ENCODE measurements at regions not wholly inside any gene's neighbourhood (a gene's known extent, or its start where the extent isn't known, plus 50 kb on each side); places are given as distances from the start of the nearest gene placed in this dataset.
A peak's percentile ranks its signal among the peaks of the same experiment; 100 is the strongest.

DNA sequence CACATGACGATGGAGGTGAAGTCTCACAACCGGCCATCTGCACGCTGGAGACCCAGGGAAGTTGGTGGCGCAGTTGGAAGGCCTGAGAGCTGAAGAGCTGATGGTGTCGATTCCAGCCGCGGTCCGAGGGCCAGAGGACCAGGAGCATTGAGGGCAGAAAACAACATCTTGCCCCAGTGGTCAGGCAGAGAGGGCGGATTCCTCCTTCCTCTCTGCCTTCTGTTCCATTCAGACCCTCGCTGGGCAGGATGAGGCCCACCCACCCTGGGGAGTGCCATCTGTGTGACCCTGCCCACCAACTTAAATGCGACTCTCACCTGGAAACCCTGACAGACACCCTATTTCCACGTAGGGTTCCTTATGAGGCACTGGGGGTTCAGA, 120.7 kb upstream of the PMEPA1 start:
- Histone ChIP-seq H3K36me3 (ENCODE audit: control insufficient read depth in 4 of 4, insufficient read depth in 4 of 4, low read length in 4 of 4) (no peaks in the 10 kb centered on the region), H3K27ac (ENCODE audit: low read depth in 1 of 2, low read length in 1 of 2) (no peak overlapping the region), H3K9me3 (ENCODE audit: control insufficient read depth in 4 of 4, insufficient read depth in 3 of 4, low read length in 3 of 4) (no peaks in the 10 kb centered on the region), H3K9ac (ENCODE audit: insufficient read depth in 1 of 2, low read length in 2 of 2) (no peak overlapping the region), H3K4me1 (ENCODE audit: control insufficient read depth in 5 of 5, insufficient read depth in 5 of 5, low read length in 5 of 5) (peaks cover 0 to 15% (median under 1%) of the 10 kb centered on the region in 5 donors), H3K27me3 (ENCODE audit: control insufficient read depth in 3 of 3, insufficient read depth in 3 of 3, low read length in 2 of 3) (no peaks in the 10 kb centered on the region), H3K4me3 (no peak overlapping the region)
- TF ChIP-seq, protein P1, sequence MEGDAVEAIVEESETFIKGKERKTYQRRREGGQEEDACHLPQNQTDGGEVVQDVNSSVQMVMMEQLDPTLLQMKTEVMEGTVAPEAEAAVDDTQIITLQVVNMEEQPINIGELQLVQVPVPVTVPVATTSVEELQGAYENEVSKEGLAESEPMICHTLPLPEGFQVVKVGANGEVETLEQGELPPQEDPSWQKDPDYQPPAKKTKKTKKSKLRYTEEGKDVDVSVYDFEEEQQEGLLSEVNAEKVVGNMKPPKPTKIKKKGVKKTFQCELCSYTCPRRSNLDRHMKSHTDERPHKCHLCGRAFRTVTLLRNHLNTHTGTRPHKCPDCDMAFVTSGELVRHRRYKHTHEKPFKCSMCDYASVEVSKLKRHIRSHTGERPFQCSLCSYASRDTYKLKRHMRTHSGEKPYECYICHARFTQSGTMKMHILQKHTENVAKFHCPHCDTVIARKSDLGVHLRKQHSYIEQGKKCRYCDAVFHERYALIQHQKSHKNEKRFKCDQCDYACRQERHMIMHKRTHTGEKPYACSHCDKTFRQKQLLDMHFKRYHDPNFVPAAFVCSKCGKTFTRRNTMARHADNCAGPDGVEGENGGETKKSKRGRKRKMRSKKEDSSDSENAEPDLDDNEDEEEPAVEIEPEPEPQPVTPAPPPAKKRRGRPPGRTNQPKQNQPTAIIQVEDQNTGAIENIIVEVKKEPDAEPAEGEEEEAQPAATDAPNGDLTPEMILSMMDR (IDR thresholded peaks at IDR 0.05; ENCODE audit: control extremely low read depth, extremely low read depth), result no peak
- DNase-seq, result peak in 1 of 3 donors; percentile 7
- WGBS, 2 donors, result 93% methylated on average over 12 of the region's 12 CpGs
- no peak for ATAC-seq (ENCODE audit: insufficient read depth, low FRiP score)

DNA sequence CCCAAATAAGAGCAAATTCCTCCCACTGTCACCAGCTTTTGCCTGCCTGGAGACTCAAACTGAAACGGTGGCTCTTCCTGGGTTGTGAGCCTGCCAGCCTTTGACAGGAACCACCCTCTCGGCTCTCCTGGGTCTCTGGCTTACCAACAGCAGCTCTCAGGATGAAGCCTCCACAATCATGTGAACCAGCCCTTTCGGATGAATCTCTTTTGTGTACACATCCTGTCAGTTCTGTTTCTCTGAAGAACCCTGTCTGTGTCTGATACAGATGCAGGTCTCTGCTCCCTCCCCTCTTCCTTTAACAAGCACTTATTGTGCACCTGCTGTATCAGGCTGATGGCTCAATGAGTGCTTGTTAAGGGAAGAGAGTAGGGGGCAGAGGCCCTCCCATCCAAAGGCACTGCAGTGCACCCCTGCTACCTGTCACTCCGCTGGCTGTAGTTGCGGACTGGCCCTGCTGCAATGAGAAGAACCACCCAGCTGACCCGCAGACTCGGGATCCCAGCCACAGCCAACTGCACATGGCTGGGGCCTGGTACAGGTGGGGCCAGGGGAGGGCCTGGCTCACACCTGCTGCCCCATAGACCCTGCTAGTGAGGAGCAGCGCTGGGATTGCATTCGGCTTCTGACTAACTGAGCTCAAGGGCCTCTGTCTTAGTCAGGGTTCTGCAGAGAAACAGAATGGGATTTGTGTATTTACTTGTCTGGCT, 120.1 kb upstream of the PMEPA1 start:
- no peak overlapping the region for H3K27ac ChIP-seq (ENCODE audit: low read depth in 1 of 2, low read length in 1 of 2)
- H3K9ac ChIP-seq (ENCODE audit: insufficient read depth in 1 of 2, low read length in 2 of 2), result no peak overlapping the region
- WGBS, 2 donors, result 84 to 92% methylated on average over 9 of the region's 9 CpGs
- DNase-seq (peak in 1 of 3 donors; percentile 4), ATAC-seq (ENCODE audit: insufficient read depth, low FRiP score) (no peak)
- no peaks in the 10 kb centered on the region for H3K27me3 ChIP-seq (ENCODE audit: control insufficient read depth in 3 of 3, insufficient read depth in 3 of 3, low read length in 2 of 3)
- peaks cover 0 to 15% (median 3%) of the 10 kb centered on the region in 5 donors for H3K4me1 ChIP-seq (ENCODE audit: control insufficient read depth in 5 of 5, insufficient read depth in 5 of 5, low read length in 5 of 5)
- H3K4me3 ChIP-seq, result no peak overlapping the region
- no peaks in the 10 kb centered on the region for H3K9me3 ChIP-seq (ENCODE audit: control insufficient read depth in 4 of 4, insufficient read depth in 3 of 4, low read length in 3 of 4)
- no peaks in the 10 kb centered on the region for H3K36me3 ChIP-seq (ENCODE audit: control insufficient read depth in 4 of 4, insufficient read depth in 4 of 4, low read length in 4 of 4)
- TF ChIP-seq, protein P1 (IDR thresholded peaks at IDR 0.05; ENCODE audit: control extremely low read depth, extremely low read depth), result no peak

DNA sequence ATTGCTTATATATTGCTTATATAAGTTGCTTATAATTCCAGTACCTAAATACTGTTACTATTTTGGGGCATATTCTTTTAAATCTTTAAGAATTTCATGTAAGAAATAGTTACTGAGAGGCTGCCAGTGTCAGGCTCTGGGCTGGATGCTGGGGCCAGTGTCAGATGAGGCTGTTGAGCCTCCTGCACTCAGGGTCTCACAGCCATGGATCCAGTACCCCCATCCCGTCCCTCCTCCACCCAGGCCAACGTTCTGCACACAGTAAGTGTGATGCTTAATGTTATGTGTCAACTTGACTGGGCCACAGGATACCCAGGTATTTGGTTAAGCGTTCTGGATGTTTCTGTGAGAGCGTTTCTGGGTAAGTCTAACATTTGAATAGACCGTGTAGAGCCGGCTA, 119.5 kb upstream of the PMEPA1 start:
- no peak overlapping the region for H3K9ac ChIP-seq (ENCODE audit: insufficient read depth in 1 of 2, low read length in 2 of 2)
- no peaks in the 10 kb centered on the region for H3K27me3 ChIP-seq (ENCODE audit: control insufficient read depth in 3 of 3, insufficient read depth in 3 of 3, low read length in 2 of 3)
- H3K4me3 ChIP-seq, result no peak overlapping the region
- WGBS, 2 donors, result 90 to 92% methylated on average over 6 of the region's 6 CpGs
- TF ChIP-seq, protein P1 (IDR thresholded peaks at IDR 0.05; ENCODE audit: control extremely low read depth, extremely low read depth), result no peak
- H3K4me1 ChIP-seq (ENCODE audit: control insufficient read depth in 5 of 5, insufficient read depth in 5 of 5, low read length in 5 of 5), result peaks cover 0 to 15% (median 3%) of the 10 kb centered on the region in 5 donors
- no peak overlapping the region for H3K27ac ChIP-seq (ENCODE audit: low read depth in 1 of 2, low read length in 1 of 2)
- no peaks in the 10 kb centered on the region for H3K36me3 ChIP-seq (ENCODE audit: control insufficient read depth in 4 of 4, insufficient read depth in 4 of 4, low read length in 4 of 4)
- ATAC-seq (ENCODE audit: insufficient read depth, low FRiP score) (no peak), DNase-seq (peak in 1 of 3 donors; percentile 1)
- no peaks in the 10 kb centered on the region for H3K9me3 ChIP-seq (ENCODE audit: control insufficient read depth in 4 of 4, insufficient read depth in 3 of 4, low read length in 3 of 4)

DNA sequence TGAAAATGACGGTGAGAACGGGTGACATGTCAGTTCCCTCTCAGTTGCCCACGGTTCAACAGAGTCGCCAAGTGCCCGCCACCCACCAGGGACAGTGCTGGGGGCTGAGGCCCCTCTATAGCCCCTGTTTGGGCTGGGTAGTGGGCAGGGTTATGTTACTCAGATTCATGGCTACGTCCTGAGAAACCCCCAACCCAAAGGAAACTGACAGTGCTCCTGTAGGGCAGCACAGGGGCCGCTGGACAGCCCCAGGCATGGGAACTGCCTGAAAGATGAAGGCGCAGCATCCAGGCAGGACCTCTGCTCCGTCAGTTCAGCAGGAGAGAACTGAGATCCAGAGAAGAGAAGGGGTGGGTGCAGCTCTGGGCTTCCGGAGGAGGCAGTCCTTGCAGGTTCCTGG, 118.9 kb upstream of the PMEPA1 start:
- Histone ChIP-seq H3K4me1 (ENCODE audit: control insufficient read depth in 5 of 5, insufficient read depth in 5 of 5, low read length in 5 of 5) (peaks cover 0 to 15% (median 3%) of the 10 kb centered on the region in 5 donors), H3K9me3 (ENCODE audit: control insufficient read depth in 4 of 4, insufficient read depth in 3 of 4, low read length in 3 of 4) (no peaks in the 10 kb centered on the region), H3K27ac (ENCODE audit: low read depth in 1 of 2, low read length in 1 of 2) (no peak overlapping the region), H3K27me3 (ENCODE audit: control insufficient read depth in 3 of 3, insufficient read depth in 3 of 3, low read length in 2 of 3) (no peaks in the 10 kb centered on the region), H3K9ac (ENCODE audit: insufficient read depth in 1 of 2, low read length in 2 of 2) (no peak overlapping the region), H3K36me3 (ENCODE audit: control insufficient read depth in 4 of 4, insufficient read depth in 4 of 4, low read length in 4 of 4) (no peaks in the 10 kb centered on the region), H3K4me3 (no peak overlapping the region)
- WGBS, 2 donors, result 91 to 97% methylated on average over 10 of the region's 10 CpGs
- ATAC-seq (ENCODE audit: insufficient read depth, low FRiP score) (no peak), DNase-seq (peak in 1 of 3 donors; percentile 2)
- TF ChIP-seq, protein P1 (IDR thresholded peaks at IDR 0.05; ENCODE audit: control extremely low read depth, extremely low read depth), result no peak

All from lung (tissue), 11 donors.